Spleen (tissue), 11 donors: ENCODE measurements at regions not wholly inside any gene's neighbourhood (a gene's known extent, or its start where the extent isn't known, plus 50 kb on each side); places are given as distances from the start of the nearest gene placed in this dataset.

Experiments used
- DNase-seq: peaks from one replicate; pipeline ENCODE4 v3.0.0-alpha.2; 2020
- H3K27ac ChIP-seq, 8 donors: fragments of 200-600 bp; sonication (generic) in 7 of 8; 1 replicate in 4 of 8; 2 replicates in 4 of 8; pipeline versions ENCODE4 v1.5.0 to v1.8.0; 2016 to 2021; ENCODE audit warnings: inconsistent platforms in 4 of 8, mild to moderate bottlenecking in 4 of 8, moderate library complexity in 1 of 8
- H3K27me3 ChIP-seq, 7 donors: fragments of 200-600 bp; sonication (generic) in 6 of 7; replicated peaks in 1 of 7; 1 replicate in 4 of 7; 2 replicates in 3 of 7; pipeline versions ENCODE4 v1.5.0 to v1.8.0; 2016 to 2021; ENCODE audit warnings: inconsistent platforms in 3 of 7, mild to moderate bottlenecking in 1 of 7
- H3K36me3 ChIP-seq, 6 donors: fragments of 200-600 bp; sonication (generic) in 5 of 6; 1 replicate in 4 of 6; 2 replicates in 2 of 6; pipeline versions ENCODE4 v1.5.0 to v1.8.0; 2016 to 2021; ENCODE audit warnings: inconsistent platforms in 2 of 6
- H3K4me1 ChIP-seq, 6 donors: fragments of 200-600 bp; sonication (generic) in 5 of 6; 1 replicate in 3 of 6; 2 replicates in 3 of 6; pipeline versions ENCODE4 v1.5.0 to v1.8.0; 2016 to 2021; ENCODE audit warnings: inconsistent platforms in 3 of 6
- H3K4me3 ChIP-seq, 8 donors: fragments of 200-600 bp; sonication (generic) in 7 of 8; 1 replicate in 4 of 8; 2 replicates in 4 of 8; pipeline versions ENCODE4 v1.5.0 to v1.8.0; 2016 to 2021; ENCODE audit warnings: inconsistent platforms in 4 of 8, mild to moderate bottlenecking in 4 of 8, moderate library complexity in 2 of 8
- H3K9me3 ChIP-seq, 8 donors: fragments of 200-600 bp; sonication (generic) in 7 of 8; 1 replicate in 4 of 8; 2 replicates in 4 of 8; pipeline versions ENCODE4 v1.5.0 to v1.8.0; 2016 to 2021; ENCODE audit warnings: inconsistent platforms in 4 of 8
- CTCF ChIP-seq, 11 experiments: fragments of 200-600 bp in 7 of 11; fragments of 450-650 bp in 4 of 11; sonication (generic) in 4 of 11; IDR thresholded peaks in 8 of 11; conservative IDR thresholded peaks in 3 of 11; 1 replicate in 7 of 11; 2 replicates in 4 of 11; pipeline versions ENCODE4 v1.4.0 to v1.8.0; 2016 to 2021; ENCODE audit warnings: antibody characterized with exemption in 11 of 11, inconsistent platforms in 4 of 11, mild to moderate bottlenecking in 1 of 11
- POLR2A ChIP-seq, 3 donors: fragments of 450-650 bp; IDR thresholded peaks; one replicate each; pipeline ENCODE4 v1.5.1; 2017; ENCODE audit warnings: antibody characterized with exemption in 3 of 3, mild to moderate bottlenecking in 1 of 3
- POLR2AphosphoS5 ChIP-seq, 3 donors: sonication (generic); formaldehyde crosslinking; IDR thresholded peaks; one replicate each; pipeline ENCODE4 v1.5.1; 2017; ENCODE audit warnings: antibody characterized with exemption in 3 of 3
- WGBS, 5 donors: extraction: QIAGEN DNeasy Blood & Tissue Kit in 3 of 5; methylation state at CpG; one replicate each; pipeline versions ENCODE4 v1.1.5 to v1.1.7; 2013 to 2018; 5-methylcytosine and 5-hydroxymethylcytosine counted together
- intact Hi-C: fragments of 100-400 bp; cut with DNase I; formaldehyde crosslinking; loops from one replicate; pipeline ENCODE4 v1.15.0; 2023; ENCODE audit warnings: low total_unique reads
- donor health status: healthy with polysubstance abuse.
- donor health status: DM: no; HTN: no; CAD: no; lungs with moderate emphysema.
- donor health status: DM: no; HTN: no; CAD: no.
- donor health status: Bipolar disorder and iron deficiency.
- donor health status: healthy.
- donor health status: DM: no; HTN: no; CAD: no.
- donor health status: DM: yes; HTN: yes; CAD: no.

- H3K27ac ChIP-seq, result no peak overlapping the region
- intact Hi-C loops, result no loop called here
- WGBS, 5 donors, result 73 to 86% (median 77%) methylated on average over 6 of the region's 6 CpGs
Observed at GRCh38 chr6:140980265-140980887, 1152.3 kb upstream of the GJE1 start.

DNA sequence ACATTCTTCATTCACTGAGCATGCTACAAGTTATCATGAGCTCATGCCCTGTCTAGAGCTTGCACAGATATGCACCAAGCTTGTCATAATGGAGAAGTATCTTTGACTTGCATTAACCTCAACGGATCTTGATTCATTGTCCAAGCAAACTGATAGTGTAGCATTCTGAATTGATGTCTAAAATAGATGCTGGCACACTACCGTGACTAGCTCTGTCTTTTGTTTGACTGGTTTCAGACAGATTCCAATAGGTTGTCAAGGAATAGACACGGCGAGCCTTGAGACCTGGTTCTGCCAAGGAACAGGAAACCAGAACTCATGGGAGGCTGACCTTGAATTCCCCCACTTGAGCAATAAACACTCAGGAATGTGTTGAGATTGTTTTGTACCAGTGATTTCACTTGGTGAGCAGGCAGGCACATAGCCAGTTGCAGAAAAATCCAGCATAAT, 1153.1 kb upstream of the GJE1 start:
- WGBS, 5 donors, result 49 to 72% (median 63%) methylated on average over 4 of the region's 4 CpGs
- Histone ChIP-seq H3K27ac (no peak overlapping the region), H3K4me3 (no peak overlapping the region), H3K9me3 (no peaks in the 10 kb centered on the region), H3K4me1 (no peaks in the 10 kb centered on the region), H3K36me3 (no peaks in the 10 kb centered on the region), H3K27me3 (no peaks in the 10 kb centered on the region)
- intact Hi-C loops, result no loop called here
- no peak for DNase-seq
- TF ChIP-seq POLR2AphosphoS5 (IDR thresholded peaks at IDR 0.05) (no peak), POLR2A (IDR thresholded peaks at IDR 0.05) (no peak), CTCF (IDR thresholded peaks at IDR 0.05 in 8 of 11, conservative IDR thresholded peaks at IDR 0.05 in 3 of 11) (no peak)

More at GRCh38 chr6:140980265-140980887, 1152.3 kb upstream of the GJE1 start:
- Histone ChIP-seq H3K4me1 (no peaks in the 10 kb centered on the region), H3K4me3 (no peak overlapping the region), H3K27me3 (no peaks in the 10 kb centered on the region), H3K36me3 (no peaks in the 10 kb centered on the region), H3K9me3 (no peaks in the 10 kb centered on the region)
- TF ChIP-seq POLR2AphosphoS5 (IDR thresholded peaks at IDR 0.05), result no peak
- no peak for TF ChIP-seq POLR2A (IDR thresholded peaks at IDR 0.05)
- no peak for TF ChIP-seq CTCF (IDR thresholded peaks at IDR 0.05 in 8 of 11, conservative IDR thresholded peaks at IDR 0.05 in 3 of 11)
- DNase-seq, result no peak

DNA sequence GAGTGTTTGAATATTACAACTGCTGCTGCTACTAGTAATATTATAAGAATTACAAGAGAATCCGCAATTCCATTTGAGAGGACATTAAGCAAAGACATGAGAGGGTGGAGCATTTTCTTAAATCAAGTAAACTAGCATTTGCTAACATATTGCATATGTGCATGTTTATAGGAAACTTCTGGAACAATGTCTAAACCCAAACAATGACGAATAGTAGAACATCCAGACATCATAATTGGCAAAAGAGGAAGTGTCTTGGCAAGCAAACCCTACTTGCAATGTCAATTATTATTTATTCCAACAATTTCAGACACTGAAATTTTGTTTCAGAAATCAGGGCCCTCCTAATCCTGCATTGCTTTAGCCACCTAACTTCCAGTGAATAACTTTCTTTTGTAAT, 1155.3 kb upstream of the GJE1 start:
- no peaks in the 10 kb centered on the region for H3K27me3 ChIP-seq
- 49 to 65% (median 54%) methylated on average over 2 of the region's 2 CpGs for WGBS, 5 donors

More for the DNA sequence above, 1155.3 kb upstream of the GJE1 start:
- no peak for DNase-seq
- no peaks in the 10 kb centered on the region for H3K4me1 ChIP-seq
- H3K4me3 ChIP-seq, result no peak overlapping the region
- no peak overlapping the region for H3K27ac ChIP-seq
- H3K9me3 ChIP-seq, result peaks cover 0 to 7% (median under 1%) of the 10 kb centered on the region in 8 donors
- TF ChIP-seq CTCF (IDR thresholded peaks at IDR 0.05 in 8 of 11, conservative IDR thresholded peaks at IDR 0.05 in 3 of 11) (no peak), POLR2AphosphoS5 (IDR thresholded peaks at IDR 0.05) (no peak), POLR2A (IDR thresholded peaks at IDR 0.05) (no peak)
- intact Hi-C loops, result no loop called here
- no peaks in the 10 kb centered on the region for H3K36me3 ChIP-seq
